HG02759 (cell line): ENCODE measurements at regions not wholly inside any gene's neighbourhood (a gene's known extent, or its start where the extent isn't known, plus 50 kb on each side); places are given as distances from the start of the nearest gene placed in this dataset.

Experiments used
- ATAC-seq: cut with Tn5 transposase; IDR thresholded peaks from one replicate; pipeline ENCODE4 v1.9.1; 2021; ENCODE audit warnings: mild to moderate bottlenecking, moderate library complexity; ENCODE audit not compliant: unreplicated experiment

DNA sequence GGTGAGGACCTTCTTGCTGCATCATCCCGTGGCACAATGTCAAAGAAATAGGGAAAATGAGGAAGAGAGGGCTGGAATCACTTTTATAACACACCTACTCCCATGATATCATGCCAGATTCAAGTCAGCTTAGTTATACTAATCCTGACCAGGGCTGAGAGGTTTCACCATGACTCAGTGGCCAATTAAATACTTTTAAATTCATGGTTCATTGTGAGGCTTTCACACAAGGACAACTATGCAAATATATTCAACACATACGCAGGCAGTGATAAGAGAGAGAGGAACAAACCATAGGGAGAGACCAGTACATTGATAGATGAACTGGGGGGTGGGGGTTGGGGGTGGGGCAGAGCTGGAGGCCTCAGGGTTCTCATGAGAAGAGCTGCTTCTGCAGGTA, 313.1 kb downstream of the LRFN2 start:
- no peak for ATAC-seq

GRCh38 chr6:40268614-40269013, 318.6 kb downstream of the LRFN2 start:
- no peak for ATAC-seq

GRCh38 chr6:40268166-40268565, 319.0 kb downstream of the LRFN2 start:
- no peak for ATAC-seq

DNA sequence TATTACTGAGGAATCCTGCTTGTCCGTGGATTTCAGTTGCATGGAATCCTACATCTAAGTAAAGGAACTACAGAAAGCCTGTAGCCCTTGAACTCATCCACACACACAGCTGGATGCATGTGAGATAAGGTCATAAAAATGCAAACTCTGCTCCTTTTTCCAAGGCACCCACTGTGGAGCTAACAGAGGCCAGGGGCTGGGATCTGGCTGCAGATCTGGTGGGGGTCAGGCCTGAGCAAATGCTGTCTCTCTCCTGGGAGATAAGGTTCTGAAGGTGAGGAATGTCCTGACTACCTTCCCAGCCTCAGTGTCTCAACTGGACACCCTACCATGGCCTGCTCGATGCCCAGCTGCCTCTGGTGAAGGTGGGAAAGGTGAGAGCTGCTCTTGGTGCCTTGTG, 321.5 kb downstream of the LRFN2 start:
- no peak for ATAC-seq

DNA sequence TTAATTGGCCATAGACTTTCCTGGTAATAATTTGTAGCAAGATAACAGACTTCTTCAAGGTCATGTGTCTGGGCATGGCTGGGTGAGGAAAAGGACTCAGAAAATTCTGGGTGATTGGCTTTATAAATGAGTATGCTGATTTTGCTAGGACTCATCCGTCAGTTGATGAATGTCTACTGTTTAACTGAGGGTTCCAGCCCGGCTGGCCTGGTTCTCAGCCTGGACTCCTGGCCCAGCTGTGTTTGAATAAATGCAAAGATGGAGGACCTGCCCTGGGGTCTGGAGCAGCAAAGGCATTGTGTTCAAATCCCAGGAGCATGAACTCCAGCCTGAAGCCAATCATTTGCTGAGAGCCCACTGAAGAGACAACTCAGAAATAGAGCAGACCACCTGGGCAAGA, 323.2 kb downstream of the LRFN2 start:
- ATAC-seq: no peak

DNA sequence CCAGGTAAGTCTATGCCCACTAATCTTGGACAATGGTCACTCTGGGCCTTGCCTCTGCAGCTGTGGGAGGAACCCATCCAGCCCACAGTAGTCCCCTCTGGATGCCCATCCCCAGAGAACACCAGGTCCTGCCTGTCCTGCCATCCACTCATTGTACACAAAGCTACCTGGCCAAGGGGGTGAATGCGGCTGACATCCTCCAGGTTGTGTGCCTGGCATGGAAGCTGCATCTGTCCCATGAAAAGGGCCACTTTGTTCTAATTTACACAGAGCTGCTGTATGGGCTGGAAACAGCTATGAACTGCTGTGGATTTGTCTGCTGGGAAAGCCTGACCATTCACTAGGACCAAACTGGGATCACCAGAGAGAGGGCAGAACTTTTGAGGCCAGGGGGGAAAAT, 324.8 kb downstream of the LRFN2 start:
- no peak for ATAC-seq

DNA sequence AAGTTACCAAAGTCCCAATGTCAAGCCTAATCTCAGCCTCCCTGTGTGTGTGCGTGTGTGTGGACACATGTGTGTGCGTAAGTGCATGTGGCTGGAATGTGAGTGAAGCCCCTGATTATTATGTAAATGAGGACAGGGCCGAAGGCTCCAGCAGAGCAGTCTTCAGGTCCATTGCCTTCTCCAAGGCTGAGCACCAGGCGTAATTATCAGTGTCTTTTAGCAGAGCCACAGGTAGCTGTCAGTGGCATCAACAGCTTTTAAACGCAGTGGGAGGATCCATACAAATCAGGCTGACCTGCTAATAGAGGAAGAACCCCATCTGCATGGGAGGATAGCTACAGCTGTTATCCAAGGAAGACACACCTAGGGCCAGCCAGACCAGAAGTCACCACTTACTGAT, 324.3 kb upstream of the MOCS1 start:
- ATAC-seq: no peak

DNA sequence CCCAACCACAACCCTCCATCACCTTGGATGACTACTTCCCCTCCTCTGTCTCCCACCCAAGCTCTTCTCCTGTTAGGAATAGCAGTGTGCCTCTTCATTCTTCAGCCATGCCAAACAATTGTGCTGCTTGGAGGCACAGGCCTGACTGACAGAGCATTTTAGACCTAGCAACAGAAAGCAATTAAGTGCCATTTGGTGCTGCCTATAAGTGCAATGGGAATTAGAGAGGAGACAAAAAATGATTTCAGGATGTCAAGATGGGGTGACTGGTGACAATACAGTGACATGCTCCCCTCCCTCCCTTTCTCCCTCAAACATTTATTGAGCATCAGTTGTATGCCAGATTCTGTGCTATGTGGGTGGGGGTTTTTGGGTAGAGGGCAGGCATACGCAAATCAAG, 322.6 kb upstream of the MOCS1 start:
- ATAC-seq: no peak

GRCh38 chr6:40256224-40256623, 322.0 kb upstream of the MOCS1 start:
- ATAC-seq: no peak

GRCh38 chr6:40253420-40253819, 319.2 kb upstream of the MOCS1 start:
- ATAC-seq: no peak

DNA sequence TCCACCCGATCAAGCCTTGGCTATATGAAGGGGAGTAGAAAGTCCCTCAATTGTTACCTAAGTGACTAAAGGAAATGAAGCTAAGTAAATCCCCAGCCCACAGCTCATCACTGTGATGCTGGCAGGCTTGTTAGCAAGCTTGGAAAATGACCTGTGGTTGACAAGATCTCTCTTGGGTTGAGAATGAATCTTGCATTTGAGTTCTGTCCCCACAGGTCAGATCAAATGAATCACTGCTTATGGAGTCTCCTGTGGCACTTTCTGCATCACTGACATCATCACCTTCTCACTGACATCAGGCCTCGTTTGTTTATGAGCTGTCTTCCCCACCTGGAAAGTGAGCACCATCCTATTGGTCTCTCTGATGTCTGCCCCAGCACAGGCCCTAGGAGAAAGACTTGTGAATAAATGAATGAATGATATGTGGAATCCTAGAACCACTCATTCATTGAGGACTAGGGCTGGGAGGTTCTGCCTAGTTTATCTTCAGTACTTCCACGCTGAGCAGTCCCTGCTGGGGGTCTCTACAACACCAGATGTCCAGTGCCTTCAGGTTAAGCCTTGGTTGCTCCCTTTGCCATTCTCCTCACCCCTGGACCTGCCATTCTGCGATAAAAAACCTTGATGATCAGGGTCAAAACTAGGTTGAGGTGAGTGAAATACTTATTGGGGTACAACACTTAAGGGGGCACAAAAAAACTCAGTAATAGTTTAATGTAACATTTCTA, 318.4 kb upstream of the MOCS1 start:
- peak; percentile 59 for ATAC-seq

DNA sequence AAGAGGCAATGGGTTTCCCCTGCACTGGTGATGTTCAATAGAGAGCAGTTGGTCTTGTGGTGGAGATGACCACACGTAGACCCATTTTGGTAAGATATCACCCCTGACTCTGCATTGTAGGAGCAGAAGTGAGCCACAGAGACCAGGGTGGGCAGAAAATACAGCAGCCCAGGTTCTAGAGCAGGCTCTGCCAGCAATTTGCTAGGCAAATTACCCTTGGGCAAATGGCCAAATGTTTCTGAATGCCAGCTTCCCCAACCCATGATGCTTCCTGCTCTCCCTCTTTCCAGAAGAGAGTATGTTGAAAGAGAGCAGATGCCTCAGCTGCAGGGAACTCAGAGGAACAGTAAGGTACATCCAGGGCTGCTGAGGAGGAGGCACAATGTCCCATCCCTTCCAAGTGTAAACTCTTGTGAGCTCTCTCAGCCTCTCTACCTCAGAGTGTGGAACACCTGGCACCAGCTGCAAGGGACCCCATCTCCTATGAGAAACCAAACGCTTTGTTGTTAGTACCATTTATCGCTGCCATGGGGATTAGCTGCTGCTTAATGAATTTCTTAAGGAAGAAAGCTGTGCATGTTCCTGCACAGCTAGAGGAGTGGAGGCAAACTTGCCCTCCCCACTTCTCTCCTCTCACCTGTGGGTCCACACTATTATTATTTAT, 317.5 kb upstream of the MOCS1 start:
- no peak for ATAC-seq

GRCh38 chr6:40249935-40250334, 315.7 kb upstream of the MOCS1 start:
- no peak for ATAC-seq

DNA sequence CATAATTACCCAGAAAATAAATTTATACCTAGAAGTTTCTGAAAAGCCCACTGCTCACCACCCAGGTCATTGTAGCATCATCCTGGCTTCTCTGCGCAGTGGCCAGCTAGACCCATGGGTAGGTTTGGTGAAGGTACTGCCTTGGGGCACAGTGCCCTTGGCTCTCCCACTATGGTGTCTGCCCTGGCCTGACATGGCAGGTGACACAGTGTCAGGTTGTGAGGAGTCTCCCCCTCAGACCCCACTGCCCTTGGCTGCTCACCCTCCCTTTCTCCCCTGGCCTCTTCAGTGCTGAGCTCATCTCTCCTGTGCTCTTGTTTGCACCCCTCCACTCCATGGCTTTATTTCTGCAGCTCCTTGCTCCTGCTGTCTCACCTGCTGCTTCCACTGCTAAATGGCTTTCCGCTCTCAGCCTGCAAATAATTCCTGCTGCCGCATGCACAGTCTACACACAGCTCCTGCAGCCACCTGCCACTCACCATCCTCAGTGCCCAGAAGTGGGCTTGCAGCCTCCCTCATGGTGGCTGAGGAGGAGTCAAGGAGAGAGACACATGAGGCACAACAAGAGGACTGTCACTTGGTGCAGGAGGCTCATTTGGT, 313.4 kb upstream of the MOCS1 start:
- ATAC-seq: no peak

DNA sequence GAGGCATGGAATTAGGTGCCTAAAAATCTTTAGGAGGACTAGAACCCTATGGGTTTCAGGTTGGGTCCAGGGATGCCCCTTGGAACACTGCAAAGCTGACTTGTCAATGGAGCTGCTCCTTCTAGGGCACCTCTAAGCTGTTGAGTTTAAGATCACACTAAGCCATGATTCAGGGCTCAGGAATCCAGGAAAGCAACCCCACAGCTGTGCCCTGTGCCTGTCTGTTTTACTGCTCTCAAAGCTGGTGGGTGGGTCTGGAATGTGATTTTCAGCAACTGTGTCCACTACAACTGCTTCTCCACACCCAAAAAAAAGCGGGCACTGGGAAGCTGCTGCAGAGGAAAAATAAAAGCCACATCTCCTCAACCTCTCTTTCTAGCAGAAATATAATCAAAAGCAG, 310.4 kb upstream of the MOCS1 start:
- no peak for ATAC-seq

GRCh38 chr6:40232698-40233097, 298.4 kb upstream of the MOCS1 start:
- no peak for ATAC-seq

DNA sequence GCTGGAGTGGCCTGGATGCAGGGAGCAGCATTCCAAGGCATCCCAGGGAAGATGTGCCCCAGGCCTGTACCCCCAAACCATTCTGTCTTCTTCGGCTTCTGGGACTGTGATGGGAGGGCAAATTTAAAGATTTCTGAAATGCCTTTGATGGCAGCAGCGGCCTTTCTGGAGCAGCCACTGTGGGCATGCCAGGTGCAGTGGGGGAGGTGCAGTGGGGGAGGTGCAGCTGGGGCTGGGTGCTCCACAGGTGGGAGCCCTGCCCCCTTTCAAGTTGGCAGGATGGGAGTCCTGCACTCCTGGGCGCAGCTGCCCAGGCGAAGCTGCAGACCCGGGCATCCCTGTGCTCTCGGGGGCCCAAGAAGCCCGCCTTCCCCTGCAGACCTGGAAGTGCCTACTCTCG, 293.5 kb upstream of the MOCS1 start:
- no peak for ATAC-seq

DNA sequence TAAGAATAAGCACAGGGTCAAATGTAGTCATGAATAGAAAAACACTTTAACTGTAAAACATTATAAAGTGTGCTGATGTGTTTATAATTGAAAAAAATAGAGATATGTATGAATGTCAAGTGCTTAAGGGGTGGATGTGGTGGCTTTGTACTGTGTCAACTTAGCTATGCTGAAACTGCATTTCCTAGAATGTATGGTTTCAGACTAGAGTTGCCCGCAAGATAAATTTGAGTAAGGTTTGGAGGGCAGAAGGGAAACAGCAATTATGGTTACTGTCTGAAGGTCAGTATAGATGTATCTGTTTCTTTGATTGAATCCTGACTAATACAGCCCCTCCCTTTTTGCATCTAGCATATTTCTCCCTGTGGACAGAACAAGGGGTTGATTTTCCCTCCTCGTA, 288.1 kb upstream of the MOCS1 start:
- ATAC-seq: no peak

- no peak for ATAC-seq
Observed at GRCh38 chr6:40219799-40220198, 285.5 kb upstream of the MOCS1 start.

GRCh38 chr6:40210628-40211056, 276.4 kb upstream of the MOCS1 start:
- ATAC-seq: peak; percentile 54

GRCh38 chr6:40205801-40206200, 271.5 kb upstream of the MOCS1 start:
- ATAC-seq: no peak

DNA sequence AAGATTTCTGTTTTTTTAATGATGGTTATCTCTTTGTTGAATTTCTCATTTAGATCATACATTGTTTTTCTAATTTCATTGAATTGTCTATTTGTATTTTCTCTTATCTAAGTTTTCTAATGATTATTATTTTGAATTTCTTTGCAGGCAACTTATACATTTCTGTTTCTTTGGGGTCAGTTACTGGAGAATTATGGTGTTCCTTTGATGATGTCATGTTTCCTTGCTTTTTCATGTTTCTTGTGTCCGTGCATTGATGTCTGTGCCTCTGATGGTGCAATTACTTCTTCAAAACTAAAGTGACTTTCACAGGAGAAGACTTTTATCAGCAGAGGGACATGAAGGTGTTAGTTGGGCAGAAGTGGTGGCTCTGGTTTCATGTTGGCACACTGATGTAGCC, 270.7 kb upstream of the MOCS1 start:
- ATAC-seq: no peak
